Loucy (cell line): ENCODE measurements at regions not wholly inside any gene's neighbourhood (a gene's known extent, or its start where the extent isn't known, plus 50 kb on each side); places are given as distances from the start of the nearest gene placed in this dataset.
"Not testable (repeated sequence)": the region's sequence is repeated elsewhere in the genome, so short reads cannot be mapped to it uniquely, and the experiment has no call there.

ENCODE experiments used
- H2AFZ ChIP-seq: fragments of 200-600 bp; sonication (generic); 2 replicates; pipeline ENCODE4 v1.6.0; 2016; ENCODE audit warnings: antibody characterized with exemption, mild to moderate bottlenecking, low read length, moderate library complexity
- H3F3A ChIP-seq: fragments of 200-600 bp; 2 replicates; pipeline ENCODE4 v1.6.0; 2016; ENCODE audit warnings: antibody characterized with exemption, low read depth, mild to moderate bottlenecking
- H3K27me3 ChIP-seq: fragments of 200-600 bp; sonication (generic); 2 replicates; pipeline ENCODE4 v1.6.1; 2014; ENCODE audit warnings: low read length, mild to moderate bottlenecking; ENCODE audit not compliant: insufficient read depth, poor library complexity, severe bottlenecking
- H3K36me3 ChIP-seq: fragments of 200-600 bp; sonication (generic); 2 replicates; pipeline ENCODE4 v1.6.1; 2016; ENCODE audit warnings: low read length; ENCODE audit not compliant: insufficient read depth
- H3K4me1 ChIP-seq: fragments of 200-600 bp; sonication (generic); 2 replicates; pipeline ENCODE4 v1.5.1; 2014; ENCODE audit warnings: low read length, mild to moderate bottlenecking; ENCODE audit not compliant: insufficient read depth, poor library complexity, severe bottlenecking
- H3K4me2 ChIP-seq: fragments of 200-600 bp; sonication (generic); 2 replicates; pipeline ENCODE4 v1.6.0; 2014; ENCODE audit warnings: antibody characterized with exemption, low read length, low read depth, mild to moderate bottlenecking; ENCODE audit not compliant: poor library complexity, severe bottlenecking
- H3K4me3 ChIP-seq: fragments of 200-600 bp; sonication (generic); 2 replicates; pipeline ENCODE4 v1.5.1; 2014; ENCODE audit warnings: low read length, mild to moderate bottlenecking, mixed read lengths; ENCODE audit not compliant: poor library complexity, severe bottlenecking
- H3K79me2 ChIP-seq: fragments of 200-600 bp; sonication (generic); 2 replicates; pipeline ENCODE4 v1.6.1; 2014; ENCODE audit warnings: low read length; ENCODE audit not compliant: insufficient read depth
- H3K9ac ChIP-seq: fragments of 200-600 bp; sonication (generic); 2 replicates; pipeline ENCODE4 v1.6.0; 2014; ENCODE audit warnings: mild to moderate bottlenecking, low read depth, low read length, moderate library complexity; ENCODE audit not compliant: poor library complexity, severe bottlenecking
- H3K9me2 ChIP-seq: fragments of 200-600 bp; sonication (generic); replicated peaks from 2 replicates; pipeline ENCODE4 v1.6.1; 2016; ENCODE audit warnings: low read depth, low read length, mixed read lengths
- H3K9me3 ChIP-seq: fragments of 200-600 bp; sonication (generic); 2 replicates; pipeline ENCODE4 v1.6.1; 2014; ENCODE audit warnings: mild to moderate bottlenecking, antibody characterized with exemption, low read length, low read depth; ENCODE audit not compliant: insufficient read depth
- H4K20me1 ChIP-seq: fragments of 200-600 bp; sonication (generic); 2 replicates; pipeline ENCODE4 v1.6.0; 2014; ENCODE audit warnings: antibody characterized with exemption, low read length, mild to moderate bottlenecking; ENCODE audit not compliant: insufficient read depth, poor library complexity, severe bottlenecking
- CTCF ChIP-seq: fragments of 200-600 bp; sonication (generic); conservative IDR thresholded peaks from 2 replicates; pipeline ENCODE4 v1.5.1; 2014; ENCODE audit warnings: mild to moderate bottlenecking, antibody characterized with exemption, low read length
- EZH2phosphoT487 ChIP-seq: fragments of 200-600 bp; IDR thresholded peaks from 2 replicates; pipeline ENCODE4 v1.6.1; 2018; ENCODE audit warnings: antibody characterized with exemption, mild to moderate bottlenecking, moderate library complexity, borderline replicate concordance

- TF ChIP-seq EZH2phosphoT487 (no peak), CTCF (no peak)
- Histone ChIP-seq H3K4me3 (no peak overlapping the region), H3K9me2 (no peaks in the 10 kb centered on the region), H3K79me2 (no peaks in the 10 kb centered on the region), H3K36me3 (no peaks in the 10 kb centered on the region), H3K9ac (no peak overlapping the region), H3K4me1 (no peaks in the 10 kb centered on the region), H3K27me3 (no peaks in the 10 kb centered on the region), H4K20me1 (no peaks in the 10 kb centered on the region), H3K9me3 (no peaks in the 10 kb centered on the region; the same call in 1 of the 2 replicates), H2AFZ (no peak overlapping the region), H3F3A (no peaks in the 10 kb centered on the region), H3K4me2 (no peak overlapping the region)
Observed at GRCh38 chr4:159420162-159421057, 317.5 kb downstream of the RAPGEF2 start.

- not testable (repeated sequence) for H3K36me3 ChIP-seq, H4K20me1 ChIP-seq, H3K4me1 ChIP-seq, H3K9me2 ChIP-seq, H3K79me2 ChIP-seq, H3F3A ChIP-seq, H3K27me3 ChIP-seq, H3K9me3 ChIP-seq, H2AFZ ChIP-seq, H3K4me3 ChIP-seq, H3K9ac ChIP-seq, H3K4me2 ChIP-seq
Observed at GRCh38 chr4:159421058-159421419, 318.2 kb downstream of the RAPGEF2 start.

- no peak overlapping the region for H2AFZ ChIP-seq
- TF ChIP-seq EZH2phosphoT487, result no peak
- no peak for TF ChIP-seq CTCF
Observed at GRCh38 chr4:159422019-159422418, 319.1 kb downstream of the RAPGEF2 start.

GRCh38 chr4:159422626-159423025 lies 319.7 kb downstream of the RAPGEF2 start:
- Histone ChIP-seq H3F3A (no peaks in the 10 kb centered on the region), H4K20me1 (no peaks in the 10 kb centered on the region), H2AFZ (no peak overlapping the region), H3K36me3 (no peaks in the 10 kb centered on the region), H3K4me3 (no peak overlapping the region), H3K9ac (no peak overlapping the region), H3K9me2 (no peaks in the 10 kb centered on the region), H3K9me3 (no peaks in the 10 kb centered on the region; the same call in 1 of the 2 replicates), H3K4me2 (no peak overlapping the region), H3K79me2 (no peaks in the 10 kb centered on the region), H3K27me3 (peaks cover 9% of the 10 kb centered on the region), H3K4me1 (no peaks in the 10 kb centered on the region)
- TF ChIP-seq CTCF (no peak), EZH2phosphoT487 (no peak)

More at GRCh38 chr4:159422019-159422418, 319.1 kb downstream of the RAPGEF2 start:
- Histone ChIP-seq H3K4me3 (no peak overlapping the region), H3K79me2 (no peaks in the 10 kb centered on the region), H3K4me2 (no peak overlapping the region), H3K36me3 (no peaks in the 10 kb centered on the region), H3K9me2 (no peaks in the 10 kb centered on the region), H3F3A (no peaks in the 10 kb centered on the region), H3K4me1 (no peaks in the 10 kb centered on the region), H3K9ac (no peak overlapping the region), H3K27me3 (peaks cover 2% of the 10 kb centered on the region), H3K9me3 (no peaks in the 10 kb centered on the region; the same call in 1 of the 2 replicates), H4K20me1 (no peaks in the 10 kb centered on the region)
